SK-N-SH treated with all-trans-retinoic acid at 6 μM for 48 hours (cell line): ENCODE measurements at regions not wholly inside any gene's neighbourhood (a gene's known extent, or its start where the extent isn't known, plus 50 kb on each side); places are given as distances from the start of the nearest gene placed in this dataset.

Source experiments
- ARNTL ChIP-seq: fragments of 450-650 bp; formaldehyde crosslinking; IDR thresholded peaks from 2 replicates; pipeline ENCODE4 v1.5.0; 2020; ENCODE audit warnings: low read depth, mild to moderate bottlenecking, moderate library complexity, borderline replicate concordance
- SNAI2 ChIP-seq: fragments of 250-450 bp; sonication (Bioruptor Pico); IDR thresholded peaks from 2 replicates; pipeline ENCODE4 v1.5.0; 2020; ENCODE audit warnings: mild to moderate bottlenecking, moderate library complexity

- TF ChIP-seq ARNTL (CRISPR knock-in tag) (no peak), SNAI2 (CRISPR knock-in tag) (no peak)
These were observed 101.8 kb upstream of the PIK3C3 start for GRCh38 chr18:41853280-41853679.
